PFSK-1 (cell line): ENCODE measurements at regions not wholly inside any gene's neighbourhood (a gene's known extent, or its start where the extent isn't known, plus 50 kb on each side); places are given as distances from the start of the nearest gene placed in this dataset.

Experiments
- POLR2AphosphoS5 ChIP-seq: IDR thresholded peaks from 2 replicates; pipeline ENCODE4 v1.6.1; 2012; ENCODE audit warnings: low read depth, mild to moderate bottlenecking, control low read depth, low read length, moderate library complexity
- TAF1 ChIP-seq: IDR thresholded peaks from 2 replicates; pipeline ENCODE4 v1.6.1; 2012; ENCODE audit warnings: low read length, control low read depth, borderline replicate concordance; ENCODE audit not compliant: insufficient read depth
- TF ChIP-seq, protein P1 (sequence below), 2 experiments: IDR thresholded peaks; 2 replicates each; pipeline versions ENCODE4 v1.6.1 to v1.8.0; 2011 to 2012; ENCODE audit warnings: low read depth in 2 of 2, low read length in 2 of 2, control low read depth in 1 of 2, inconsistent platforms in 1 of 2, mild to moderate bottlenecking in 1 of 2, moderate library complexity in 1 of 2; ENCODE audit not compliant: insufficient read depth in 1 of 2

- TF ChIP-seq TAF1 (no peak), POLR2AphosphoS5 (no peak)
- TF ChIP-seq, protein P1, sequence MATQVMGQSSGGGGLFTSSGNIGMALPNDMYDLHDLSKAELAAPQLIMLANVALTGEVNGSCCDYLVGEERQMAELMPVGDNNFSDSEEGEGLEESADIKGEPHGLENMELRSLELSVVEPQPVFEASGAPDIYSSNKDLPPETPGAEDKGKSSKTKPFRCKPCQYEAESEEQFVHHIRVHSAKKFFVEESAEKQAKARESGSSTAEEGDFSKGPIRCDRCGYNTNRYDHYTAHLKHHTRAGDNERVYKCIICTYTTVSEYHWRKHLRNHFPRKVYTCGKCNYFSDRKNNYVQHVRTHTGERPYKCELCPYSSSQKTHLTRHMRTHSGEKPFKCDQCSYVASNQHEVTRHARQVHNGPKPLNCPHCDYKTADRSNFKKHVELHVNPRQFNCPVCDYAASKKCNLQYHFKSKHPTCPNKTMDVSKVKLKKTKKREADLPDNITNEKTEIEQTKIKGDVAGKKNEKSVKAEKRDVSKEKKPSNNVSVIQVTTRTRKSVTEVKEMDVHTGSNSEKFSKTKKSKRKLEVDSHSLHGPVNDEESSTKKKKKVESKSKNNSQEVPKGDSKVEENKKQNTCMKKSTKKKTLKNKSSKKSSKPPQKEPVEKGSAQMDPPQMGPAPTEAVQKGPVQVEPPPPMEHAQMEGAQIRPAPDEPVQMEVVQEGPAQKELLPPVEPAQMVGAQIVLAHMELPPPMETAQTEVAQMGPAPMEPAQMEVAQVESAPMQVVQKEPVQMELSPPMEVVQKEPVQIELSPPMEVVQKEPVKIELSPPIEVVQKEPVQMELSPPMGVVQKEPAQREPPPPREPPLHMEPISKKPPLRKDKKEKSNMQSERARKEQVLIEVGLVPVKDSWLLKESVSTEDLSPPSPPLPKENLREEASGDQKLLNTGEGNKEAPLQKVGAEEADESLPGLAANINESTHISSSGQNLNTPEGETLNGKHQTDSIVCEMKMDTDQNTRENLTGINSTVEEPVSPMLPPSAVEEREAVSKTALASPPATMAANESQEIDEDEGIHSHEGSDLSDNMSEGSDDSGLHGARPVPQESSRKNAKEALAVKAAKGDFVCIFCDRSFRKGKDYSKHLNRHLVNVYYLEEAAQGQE (IDR thresholded peaks at IDR 0.05; ENCODE audit: insufficient read depth in 1 of 2, low read depth in 2 of 2, low read length in 2 of 2): no peak
Measured at GRCh38 chr6:23445157-23445710, 680.8 kb upstream of the NRSN1 start.
